Large intestine (tissue), 3 donors: ENCODE measurements at regions not wholly inside any gene's neighbourhood (a gene's known extent, or its start where the extent isn't known, plus 50 kb on each side); places are given as distances from the start of the nearest gene placed in this dataset.

Experiments used
- DNase-seq, 2 donors: peaks; one replicate each; pipeline versions ENCODE4 v3.0.0 to v3.0.0-alpha.2; 2013
- H3K27ac ChIP-seq: one replicate; pipeline ENCODE4 v1.5.1; 2013; ENCODE audit warnings: low read length
- H3K27me3 ChIP-seq: 2 replicates; pipeline ENCODE4 v1.6.1; 2013; ENCODE audit warnings: low read length; ENCODE audit not compliant: control insufficient read depth, insufficient read depth
- H3K36me3 ChIP-seq: 2 replicates; pipeline ENCODE4 v1.6.1; 2013; ENCODE audit warnings: low read length; ENCODE audit not compliant: control insufficient read depth, insufficient read depth
- H3K4me1 ChIP-seq: one replicate; pipeline ENCODE4 v1.6.1; 2013; ENCODE audit warnings: low read length; ENCODE audit not compliant: control insufficient read depth, insufficient read depth
- H3K4me3 ChIP-seq: one replicate; pipeline ENCODE4 v1.5.1; 2013; ENCODE audit warnings: low read length
- H3K9me3 ChIP-seq: one replicate; pipeline ENCODE4 v1.6.1; 2013; ENCODE audit warnings: mild to moderate bottlenecking, low read depth, low read length, moderate library complexity; ENCODE audit not compliant: control insufficient read depth
- WGBS: methylation state at CpG from one replicate; pipeline ENCODE4 v1.1.5; 2013; ENCODE audit warnings: low lambda C conversion rate; ENCODE audit not compliant: insufficient coverage; 5-methylcytosine and 5-hydroxymethylcytosine counted together

DNA sequence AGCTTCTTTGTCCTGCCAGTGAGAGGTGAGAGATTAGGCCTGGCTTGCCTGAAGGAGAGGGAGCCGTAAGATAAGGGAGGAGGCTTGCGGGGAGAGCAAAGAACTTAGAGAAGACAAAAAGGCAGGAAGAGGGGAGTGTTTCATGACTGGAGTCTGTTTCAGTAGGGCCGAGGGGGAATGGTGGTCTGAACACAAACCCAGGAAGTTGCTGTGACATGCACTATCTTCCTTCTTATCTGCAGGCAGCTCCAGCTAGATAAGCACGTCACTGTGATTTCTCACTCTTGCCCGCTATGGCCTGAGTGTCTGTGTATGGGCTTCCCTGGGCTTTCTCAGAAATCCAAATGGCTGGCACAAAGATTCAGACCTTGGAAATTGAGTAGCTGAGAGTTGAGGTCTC, 307.5 kb upstream of the CLINT1 start:
- Histone ChIP-seq H3K4me1 (peaks cover 7% of the 10 kb centered on the region), H3K27ac (no peak overlapping the region), H3K4me3 (no peak overlapping the region), H3K36me3 (no peaks in the 10 kb centered on the region), H3K9me3 (no peaks in the 10 kb centered on the region), H3K27me3 (no peaks in the 10 kb centered on the region)
- no CpG with 5 or more reads among the region's 5 CpGs for WGBS
- DNase-seq: no peak

DNA sequence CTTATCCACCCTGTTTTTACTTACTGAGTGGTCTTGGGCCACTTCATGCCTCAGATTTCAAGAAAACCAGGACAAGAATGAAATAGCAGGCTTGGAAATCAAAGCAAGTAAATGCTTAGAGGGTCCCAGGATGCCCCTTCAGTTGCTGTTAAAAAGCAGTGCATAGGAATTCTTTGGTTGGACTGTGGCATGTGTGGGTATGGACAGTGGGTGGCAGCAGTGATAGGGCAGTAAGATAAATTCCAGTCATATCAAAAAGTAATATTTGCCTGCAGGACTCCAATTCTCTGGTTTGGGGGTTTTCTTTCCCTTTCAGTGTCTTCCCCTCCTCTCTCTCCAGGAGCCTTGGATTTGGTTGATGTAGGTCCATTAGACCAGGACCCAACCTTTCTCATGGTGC, 306.7 kb upstream of the CLINT1 start:
- Histone ChIP-seq H3K27ac (no peak overlapping the region), H3K27me3 (no peaks in the 10 kb centered on the region), H3K36me3 (no peaks in the 10 kb centered on the region), H3K9me3 (no peaks in the 10 kb centered on the region), H3K4me1 (peaks cover 7% of the 10 kb centered on the region), H3K4me3 (no peak overlapping the region)
- no peak for DNase-seq

DNA sequence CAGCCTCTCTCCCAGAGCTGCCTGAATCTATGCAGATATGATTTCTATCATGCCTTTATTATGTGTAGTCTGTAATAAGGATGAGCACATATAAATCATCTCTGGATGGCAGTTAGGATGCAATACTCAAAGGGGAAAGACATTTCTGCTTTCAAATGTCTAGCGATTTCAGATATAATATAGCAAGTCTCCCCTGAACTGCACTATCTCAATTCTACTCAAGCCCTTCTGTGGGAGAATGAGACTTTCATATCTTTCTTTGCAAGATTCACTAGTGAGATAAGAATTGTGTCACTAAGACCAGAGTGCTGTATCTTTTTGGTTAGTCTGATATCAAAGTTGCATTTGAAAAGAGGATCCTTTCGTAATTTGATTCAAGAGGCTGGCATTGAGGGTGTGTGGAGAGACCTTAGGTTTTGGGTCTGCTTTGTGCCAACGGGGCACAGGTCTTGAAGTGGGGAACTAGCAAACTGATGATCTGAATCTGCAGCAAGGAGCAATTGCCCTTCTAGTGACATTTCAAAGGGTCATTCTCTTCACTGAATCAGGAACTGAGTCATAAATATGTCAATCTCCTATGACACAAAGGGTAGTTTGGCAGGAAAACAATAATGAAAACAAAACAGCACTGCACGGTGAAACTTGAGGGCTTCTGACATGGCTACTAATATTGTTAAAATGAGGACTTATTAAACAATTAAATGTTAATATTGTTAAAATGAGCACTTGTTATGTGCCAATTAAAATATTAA, 305.5 kb upstream of the CLINT1 start:
- no peak for DNase-seq
- no peak overlapping the region for H3K27ac ChIP-seq
- H3K36me3 ChIP-seq: no peaks in the 10 kb centered on the region
- no peaks in the 10 kb centered on the region for H3K4me1 ChIP-seq
- H3K4me3 ChIP-seq: no peak overlapping the region
- WGBS: 20% methylated on average over 1 of the region's 4 CpGs
- no peaks in the 10 kb centered on the region for H3K9me3 ChIP-seq
- no peaks in the 10 kb centered on the region for H3K27me3 ChIP-seq

DNA sequence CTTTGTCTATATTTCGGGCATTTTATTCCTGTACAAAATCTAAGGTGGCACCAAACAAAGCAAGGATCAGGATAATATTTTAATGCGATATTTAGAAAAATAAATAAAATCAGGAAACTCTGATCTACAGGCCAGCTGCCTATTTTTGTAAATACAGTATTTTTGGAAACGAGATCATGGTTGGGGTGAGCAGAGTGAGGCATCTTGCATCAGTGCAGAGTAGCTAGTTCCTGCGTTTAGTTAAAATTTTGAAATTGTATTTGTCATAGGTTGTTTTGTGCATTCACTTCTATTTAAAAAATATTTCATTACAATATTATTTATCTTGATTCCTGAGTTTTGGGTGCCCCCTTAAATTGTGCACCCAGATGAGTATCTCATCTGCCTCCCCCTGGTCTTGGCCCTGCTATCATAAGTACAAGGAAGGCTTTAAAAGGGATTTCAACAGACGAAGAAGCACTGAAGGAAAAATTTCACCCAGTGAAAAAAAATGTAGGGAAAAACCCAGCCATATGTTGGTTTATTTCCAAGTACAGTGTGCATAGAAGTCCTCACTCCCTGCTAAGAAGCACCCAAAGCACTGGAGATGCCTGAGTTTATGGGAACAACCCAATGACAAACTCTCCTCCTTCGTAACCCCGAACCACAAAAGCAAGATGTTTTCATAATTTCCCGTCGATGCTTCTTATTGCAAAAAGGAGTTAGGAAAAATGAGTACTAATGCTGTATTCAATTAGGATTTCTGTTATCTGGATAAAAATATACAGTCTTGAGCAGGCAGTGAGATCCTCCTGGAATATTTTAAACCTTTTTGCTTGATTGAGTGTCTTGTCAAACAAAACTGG, 304.7 kb upstream of the CLINT1 start:
- Histone ChIP-seq H3K27me3 (no peaks in the 10 kb centered on the region), H3K36me3 (no peaks in the 10 kb centered on the region), H3K9me3 (no peaks in the 10 kb centered on the region), H3K4me3 (no peak overlapping the region), H3K4me1 (no peaks in the 10 kb centered on the region), H3K27ac (no peak overlapping the region)
- 100% methylated on average over 4 of the region's 9 CpGs for WGBS
- no peak for DNase-seq

DNA sequence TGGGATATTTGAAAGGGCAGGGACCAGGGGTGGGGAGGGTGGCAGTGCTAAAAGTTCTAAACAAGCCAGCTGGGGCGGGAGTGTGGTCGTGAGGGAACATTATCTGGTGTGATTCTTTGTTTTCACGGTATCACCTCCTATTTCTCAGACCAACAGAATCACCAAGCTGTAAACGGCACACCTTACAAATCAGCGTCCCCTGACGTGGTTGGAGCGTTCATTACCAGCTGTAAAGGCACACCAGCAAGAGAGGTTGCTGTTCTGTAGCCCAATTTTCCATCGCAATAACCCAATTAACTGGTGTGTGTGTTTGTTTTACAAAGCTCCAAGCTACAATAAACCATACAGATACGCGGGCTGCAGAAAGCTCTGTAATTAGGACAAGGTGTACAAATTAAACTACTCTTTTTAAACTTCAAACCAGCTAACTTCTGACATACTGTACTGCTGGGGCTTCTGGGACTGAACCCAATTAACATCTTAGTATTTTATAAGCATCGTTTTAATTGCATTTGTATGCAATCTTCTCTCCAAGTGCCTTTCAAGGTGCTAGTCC, 303.6 kb upstream of the CLINT1 start:
- H3K4me3 ChIP-seq: no peak overlapping the region
- H3K27me3 ChIP-seq: no peaks in the 10 kb centered on the region
- H3K27ac ChIP-seq: no peak overlapping the region
- H3K9me3 ChIP-seq: no peaks in the 10 kb centered on the region
- no peak for DNase-seq
- 50% methylated on average over 1 of the region's 11 CpGs for WGBS
- H3K4me1 ChIP-seq: no peaks in the 10 kb centered on the region
- no peaks in the 10 kb centered on the region for H3K36me3 ChIP-seq

DNA sequence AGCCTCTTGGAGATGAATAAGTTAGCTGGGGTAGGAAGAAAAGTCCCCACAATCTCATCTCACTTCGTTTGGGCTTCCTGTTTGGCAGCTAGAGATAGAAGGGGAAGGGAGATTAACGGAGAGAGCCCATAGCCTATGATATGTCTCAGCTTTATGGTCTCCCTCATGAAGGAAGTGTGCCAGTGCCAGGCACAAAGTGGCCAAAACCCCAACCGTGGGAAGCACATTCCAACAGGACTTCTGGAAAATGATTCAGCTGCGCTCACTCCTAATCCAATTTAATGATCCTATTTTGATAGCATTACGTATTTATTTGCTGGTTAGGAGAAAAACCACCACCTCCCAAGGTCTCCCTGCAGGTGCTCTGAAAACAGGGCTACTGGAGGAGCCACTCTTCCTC, 303.1 kb upstream of the CLINT1 start:
- no peaks in the 10 kb centered on the region for H3K27me3 ChIP-seq
- no peak for DNase-seq
- H3K9me3 ChIP-seq: no peaks in the 10 kb centered on the region
- no peak overlapping the region for H3K27ac ChIP-seq
- no CpG with 5 or more reads among the region's 5 CpGs for WGBS
- no peaks in the 10 kb centered on the region for H3K36me3 ChIP-seq
- H3K4me3 ChIP-seq: no peak overlapping the region
- no peaks in the 10 kb centered on the region for H3K4me1 ChIP-seq

DNA sequence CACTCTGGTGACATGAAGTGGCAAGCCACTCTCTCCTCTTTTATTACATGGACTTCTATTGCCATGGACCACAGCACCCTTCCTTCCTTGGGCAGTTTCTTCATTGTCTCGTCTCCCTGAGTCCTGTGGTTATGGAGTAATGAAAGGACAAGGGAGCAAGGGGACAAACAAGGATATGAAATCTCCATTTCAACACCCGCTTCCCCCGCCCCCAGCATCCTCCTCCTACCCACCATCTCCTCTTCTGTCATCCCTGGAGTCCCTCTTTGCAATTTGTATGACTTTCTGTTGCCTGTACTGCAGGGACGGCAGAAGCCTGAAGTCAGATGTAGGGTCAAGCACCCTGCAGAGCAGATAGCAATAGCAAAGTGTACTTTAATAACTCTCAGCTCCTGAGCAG, 300.7 kb upstream of the CLINT1 start:
- H3K4me1 ChIP-seq: no peaks in the 10 kb centered on the region
- H3K27ac ChIP-seq: no peak overlapping the region
- WGBS: 100% methylated on average over 2 of the region's 4 CpGs
- H3K27me3 ChIP-seq: peaks cover 2% of the 10 kb centered on the region
- no peak for DNase-seq
- H3K36me3 ChIP-seq: no peaks in the 10 kb centered on the region
- no peak overlapping the region for H3K4me3 ChIP-seq
- no peaks in the 10 kb centered on the region for H3K9me3 ChIP-seq

DNA sequence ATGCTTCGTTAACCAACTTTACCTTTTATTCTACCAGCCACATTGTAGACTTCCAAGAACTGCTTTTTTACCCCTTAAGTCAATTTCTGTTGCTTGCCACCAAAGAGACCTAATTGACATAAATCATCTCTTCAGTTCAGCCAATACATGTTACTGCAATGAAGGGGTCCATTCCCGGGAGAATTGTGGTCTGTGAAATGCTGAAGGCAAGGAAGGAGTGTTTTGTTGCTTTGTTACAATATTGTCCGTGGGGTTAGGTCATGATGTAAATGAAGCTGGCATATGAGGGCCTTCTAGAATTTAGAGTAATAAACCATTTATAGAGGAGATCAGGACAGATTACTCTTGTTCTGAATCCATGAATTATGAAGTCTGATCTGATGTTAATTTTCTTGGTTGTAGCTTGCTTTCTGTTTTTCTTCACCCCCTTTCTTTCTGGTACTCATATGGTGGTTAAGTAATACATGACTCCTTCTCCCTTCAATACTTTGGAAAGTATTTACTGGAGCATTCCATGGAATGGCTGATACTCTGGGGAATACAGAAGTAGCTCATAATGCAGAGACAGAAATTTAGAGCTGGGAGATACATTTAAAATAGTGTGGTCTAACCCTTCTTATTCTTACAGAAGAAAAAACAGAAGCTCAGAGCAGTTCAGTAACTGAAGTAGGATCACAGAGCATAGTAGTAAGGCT, 297.0 kb upstream of the CLINT1 start:
- H3K27me3 ChIP-seq: peaks cover 2% of the 10 kb centered on the region

DNA sequence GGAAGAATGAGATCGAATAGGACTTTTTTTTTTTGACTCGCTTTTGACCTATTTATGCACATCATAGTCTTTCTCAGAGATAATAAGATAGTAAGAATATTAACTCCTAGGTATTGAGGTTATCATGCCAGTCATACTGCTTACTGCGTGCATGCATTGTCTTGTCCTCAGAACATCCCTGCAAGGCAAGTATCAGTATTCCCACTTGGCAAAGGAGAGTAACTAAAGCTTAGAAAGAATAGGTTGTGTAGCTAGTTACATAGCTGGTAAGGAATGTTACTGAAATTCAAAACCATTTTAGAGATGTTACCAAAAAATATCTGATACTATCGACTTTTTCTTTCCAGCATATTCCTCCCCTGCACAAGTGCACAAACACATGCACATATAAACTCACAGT, 296.1 kb upstream of the CLINT1 start:
- no peaks in the 10 kb centered on the region for H3K36me3 ChIP-seq
- no peaks in the 10 kb centered on the region for H3K9me3 ChIP-seq
- no peaks in the 10 kb centered on the region for H3K4me1 ChIP-seq
- no peak overlapping the region for H3K4me3 ChIP-seq
- peaks cover 4% of the 10 kb centered on the region for H3K27me3 ChIP-seq
- DNase-seq: no peak
- WGBS: 93% methylated on average over 3 of the region's 4 CpGs
- H3K27ac ChIP-seq: no peak overlapping the region

More for the DNA sequence above, 297.0 kb upstream of the CLINT1 start:
- H3K27ac ChIP-seq: no peak overlapping the region
- H3K4me3 ChIP-seq: no peak overlapping the region
- H3K9me3 ChIP-seq: no peaks in the 10 kb centered on the region
- WGBS: 100% methylated on average over 1 of the region's 3 CpGs
- no peaks in the 10 kb centered on the region for H3K4me1 ChIP-seq
- H3K36me3 ChIP-seq: no peaks in the 10 kb centered on the region
- DNase-seq: no peak

DNA sequence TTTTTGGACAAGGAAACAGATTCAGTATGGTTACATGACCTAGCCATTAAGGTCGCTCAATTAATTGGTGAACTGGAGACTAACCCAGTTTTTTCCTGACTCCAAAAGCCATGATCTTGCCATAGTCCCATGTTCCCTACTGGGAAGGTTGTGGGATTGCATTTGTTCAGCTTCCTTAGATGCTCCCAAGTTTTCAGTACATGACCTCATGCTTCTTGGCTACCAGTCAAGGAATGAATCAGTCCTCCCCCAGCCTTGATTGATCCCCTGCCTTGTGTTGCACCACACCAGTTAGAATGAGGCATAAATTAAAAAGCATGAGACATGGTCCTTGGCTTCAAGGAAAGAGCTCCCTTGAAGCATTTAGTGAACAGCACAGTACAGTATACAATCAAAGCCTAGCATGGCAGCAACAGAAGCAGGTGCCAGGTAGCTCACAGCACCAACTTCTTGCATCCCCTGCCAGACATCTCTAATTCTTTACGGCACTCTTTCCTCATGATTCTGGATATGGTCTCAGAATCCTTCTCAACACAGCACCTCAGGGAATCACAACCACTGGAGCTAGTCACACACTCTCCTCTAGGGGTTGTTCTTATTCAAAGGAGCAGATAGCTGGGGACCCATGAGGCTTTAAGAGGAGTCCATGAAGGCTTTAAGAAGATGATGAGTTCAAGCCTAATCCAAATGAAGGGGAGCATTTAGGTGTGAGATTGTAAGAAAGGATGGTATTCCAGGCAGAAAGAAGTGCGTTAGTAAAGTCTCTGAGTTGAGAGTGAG, 295.5 kb upstream of the CLINT1 start:
- DNase-seq: no peak
- Histone ChIP-seq H3K27me3 (peaks cover 4% of the 10 kb centered on the region), H3K27ac (no peak overlapping the region), H3K4me3 (no peak overlapping the region), H3K4me1 (no peaks in the 10 kb centered on the region), H3K9me3 (no peaks in the 10 kb centered on the region), H3K36me3 (no peaks in the 10 kb centered on the region)
- WGBS: 100% methylated on average over 1 of the region's 3 CpGs
